Activated CD4-positive, alpha-beta T cell treated with anti-CD3 and anti-CD28 coated beads for 24 hours (primary cell): ENCODE measurements at regions not wholly inside any gene's neighbourhood (a gene's known extent, or its start where the extent isn't known, plus 50 kb on each side); places are given as distances from the start of the nearest gene placed in this dataset.

ENCODE experiments used
- DNase-seq, 2 donors: peaks; one replicate each; pipeline ENCODE4 v3.0.0-alpha.2; 2020; ENCODE audit warnings: low read depth in 2 of 2

GRCh38 chr7:55690-56248, 136.6 kb upstream of the FAM20C start:
- no peak for DNase-seq

GRCh38 chr7:56291-56913, 136.0 kb upstream of the FAM20C start:
- DNase-seq: no peak

- no peak for DNase-seq
These were observed 135.3 kb upstream of the FAM20C start for GRCh38 chr7:57071-57470.

GRCh38 chr7:57482-58255, 134.7 kb upstream of the FAM20C start:
- no peak for DNase-seq

- no peak for DNase-seq
These were observed 134.1 kb upstream of the FAM20C start for GRCh38 chr7:58316-58715.

GRCh38 chr7:59079-60016, 133.0 kb upstream of the FAM20C start:
- DNase-seq: no peak

- DNase-seq: no peak
These were observed 132.2 kb upstream of the FAM20C start for GRCh38 chr7:60017-60675.

- DNase-seq: no peak
These were observed 131.7 kb upstream of the FAM20C start for GRCh38 chr7:60706-61105.

- no peak for DNase-seq
These were observed 131.3 kb upstream of the FAM20C start for GRCh38 chr7:61111-61510.

- no peak for DNase-seq
These were observed 130.6 kb upstream of the FAM20C start for GRCh38 chr7:61576-62360.

- no peak for DNase-seq
These were observed 129.8 kb upstream of the FAM20C start for GRCh38 chr7:62361-63116.

- no peak for DNase-seq
These were observed 129.3 kb upstream of the FAM20C start for GRCh38 chr7:63117-63480.

GRCh38 chr7:63521-64021, 128.8 kb upstream of the FAM20C start:
- no peak for DNase-seq

GRCh38 chr7:64098-64915, 128.1 kb upstream of the FAM20C start:
- no peak for DNase-seq

- DNase-seq: no peak
These were observed 127.4 kb upstream of the FAM20C start for GRCh38 chr7:64916-65341.

GRCh38 chr7:65554-65953, 126.8 kb upstream of the FAM20C start:
- no peak for DNase-seq

GRCh38 chr7:66296-66695, 126.1 kb upstream of the FAM20C start:
- DNase-seq: no peak

- no peak for DNase-seq
These were observed 125.6 kb upstream of the FAM20C start for GRCh38 chr7:66741-67140.
